Suprapubic skin (tissue), 4 donors: ENCODE measurements at regions not wholly inside any gene's neighbourhood (a gene's known extent, or its start where the extent isn't known, plus 50 kb on each side); places are given as distances from the start of the nearest gene placed in this dataset.
"Not testable (repeated sequence)": the region's sequence is repeated elsewhere in the genome, so short reads cannot be mapped to it uniquely, and the experiment has no call there.

ENCODE experiments used
- DNase-seq, 2 donors: peaks; one replicate each; pipeline ENCODE4 v3.0.0-alpha.2; 2019; ENCODE audit warnings: low spot score in 2 of 2
- H3K27ac ChIP-seq: fragments of 200-600 bp; sonication (generic); one replicate; pipeline ENCODE4 v1.5.1; 2019
- H3K27me3 ChIP-seq: fragments of 200-600 bp; sonication (generic); one replicate; pipeline ENCODE4 v1.5.1; 2019
- H3K36me3 ChIP-seq: fragments of 200-600 bp; sonication (generic); one replicate; pipeline ENCODE4 v1.5.1; 2019
- H3K4me1 ChIP-seq: fragments of 200-600 bp; sonication (generic); one replicate; pipeline ENCODE4 v1.5.1; 2019
- H3K4me3 ChIP-seq: fragments of 200-600 bp; sonication (generic); one replicate; pipeline ENCODE4 v1.5.1; 2019; ENCODE audit warnings: mild to moderate bottlenecking
- H3K9me3 ChIP-seq: fragments of 200-600 bp; sonication (generic); one replicate; pipeline ENCODE4 v1.5.1; 2019
- EP300 ChIP-seq: sonication (generic); formaldehyde crosslinking; IDR thresholded peaks from one replicate; pipeline ENCODE4 v1.6.1; 2017; ENCODE audit warnings: antibody characterized with exemption
- POLR2A ChIP-seq, 2 donors: fragments of 450-650 bp; IDR thresholded peaks; one replicate each; pipeline ENCODE4 v1.6.1; 2017; ENCODE audit warnings: antibody characterized with exemption in 2 of 2, mild to moderate bottlenecking in 2 of 2, moderate library complexity in 2 of 2
- POLR2AphosphoS5 ChIP-seq, 3 donors: sonication (generic); formaldehyde crosslinking; IDR thresholded peaks; one replicate each; pipeline ENCODE4 v1.6.1; 2017; ENCODE audit warnings: antibody characterized with exemption in 3 of 3
- WGBS: methylation state at CpG from one replicate; pipeline ENCODE4 v1.1.5; 2018; 5-methylcytosine and 5-hydroxymethylcytosine counted together
- TF ChIP-seq, protein P1 (sequence below), 2 donors: fragments of 200-600 bp in 1 of 2; fragments of 450-650 bp in 1 of 2; sonication (generic) in 1 of 2; IDR thresholded peaks; one replicate each; pipeline ENCODE4 v1.5.1; 2016 to 2019; ENCODE audit warnings: antibody characterized with exemption in 2 of 2, mild to moderate bottlenecking in 1 of 2, moderate library complexity in 1 of 2

DNA sequence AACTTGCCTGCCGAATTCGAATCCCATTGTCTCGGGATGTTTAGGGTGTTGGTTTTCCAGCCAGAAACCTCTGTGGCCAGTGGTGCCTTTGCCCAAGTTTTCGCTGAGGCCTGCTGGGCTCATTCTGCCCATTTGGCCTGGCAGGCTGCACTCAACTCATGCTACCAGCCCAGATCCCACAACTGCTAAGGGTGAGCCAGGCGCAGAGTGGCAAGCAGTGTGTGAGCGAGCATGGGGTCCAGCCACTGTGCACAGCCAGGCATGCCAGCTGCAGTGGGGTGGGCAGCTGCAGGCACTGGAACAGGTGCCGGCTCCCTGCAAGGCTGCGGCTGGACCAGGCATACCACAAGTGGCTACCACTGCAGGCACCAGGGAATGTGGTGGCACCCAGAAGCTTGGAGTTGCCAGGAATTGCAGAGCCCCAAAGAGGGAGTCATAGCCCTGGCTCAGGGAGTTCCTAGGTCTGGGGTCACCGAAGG is 151.4 kb upstream of the P2RY1 start:
- Histone ChIP-seq H3K4me3 (no peak overlapping the region), H3K27ac (no peak overlapping the region), H3K4me1 (no peaks in the 10 kb centered on the region), H3K36me3 (no peaks in the 10 kb centered on the region), H3K27me3 (no peaks in the 10 kb centered on the region), H3K9me3 (no peaks in the 10 kb centered on the region)
- TF ChIP-seq POLR2A (IDR thresholded peaks at IDR 0.05) (no peak), POLR2AphosphoS5 (IDR thresholded peaks at IDR 0.05) (no peak), EP300 (no peak)
- TF ChIP-seq, protein P1, sequence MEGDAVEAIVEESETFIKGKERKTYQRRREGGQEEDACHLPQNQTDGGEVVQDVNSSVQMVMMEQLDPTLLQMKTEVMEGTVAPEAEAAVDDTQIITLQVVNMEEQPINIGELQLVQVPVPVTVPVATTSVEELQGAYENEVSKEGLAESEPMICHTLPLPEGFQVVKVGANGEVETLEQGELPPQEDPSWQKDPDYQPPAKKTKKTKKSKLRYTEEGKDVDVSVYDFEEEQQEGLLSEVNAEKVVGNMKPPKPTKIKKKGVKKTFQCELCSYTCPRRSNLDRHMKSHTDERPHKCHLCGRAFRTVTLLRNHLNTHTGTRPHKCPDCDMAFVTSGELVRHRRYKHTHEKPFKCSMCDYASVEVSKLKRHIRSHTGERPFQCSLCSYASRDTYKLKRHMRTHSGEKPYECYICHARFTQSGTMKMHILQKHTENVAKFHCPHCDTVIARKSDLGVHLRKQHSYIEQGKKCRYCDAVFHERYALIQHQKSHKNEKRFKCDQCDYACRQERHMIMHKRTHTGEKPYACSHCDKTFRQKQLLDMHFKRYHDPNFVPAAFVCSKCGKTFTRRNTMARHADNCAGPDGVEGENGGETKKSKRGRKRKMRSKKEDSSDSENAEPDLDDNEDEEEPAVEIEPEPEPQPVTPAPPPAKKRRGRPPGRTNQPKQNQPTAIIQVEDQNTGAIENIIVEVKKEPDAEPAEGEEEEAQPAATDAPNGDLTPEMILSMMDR (IDR thresholded peaks at IDR 0.05), result no peak
- DNase-seq, result no peak
- WGBS, result 96% methylated on average over 9 of the region's 9 CpGs

DNA sequence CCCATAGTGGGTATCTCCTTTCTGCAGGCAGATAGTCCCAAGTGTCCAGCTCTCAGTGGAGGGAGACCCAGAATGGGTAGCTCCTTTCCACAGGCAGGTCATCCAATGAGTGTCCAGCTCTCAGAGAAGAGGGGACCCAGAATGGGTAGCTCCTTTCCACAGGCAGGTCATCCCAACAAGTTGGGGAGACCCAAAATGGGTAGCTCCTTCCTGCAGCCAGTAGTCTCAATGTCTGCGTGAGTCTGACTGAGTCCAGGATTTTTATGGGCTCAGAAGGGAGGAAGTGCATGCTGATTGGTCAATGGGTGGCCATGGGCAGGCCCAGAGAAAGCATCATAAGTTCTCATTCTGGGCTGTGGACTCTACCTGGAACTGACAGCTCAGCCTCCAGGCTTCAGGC is 150.7 kb upstream of the P2RY1 start:
- H3K36me3 ChIP-seq, result no peaks in the 10 kb centered on the region
- H3K9me3 ChIP-seq, result no peaks in the 10 kb centered on the region
- H3K4me1 ChIP-seq, result no peaks in the 10 kb centered on the region
- no peaks in the 10 kb centered on the region for H3K27me3 ChIP-seq
- WGBS, result 80% methylated on average over 1 of the region's 1 CpG
- TF ChIP-seq, protein P1 (IDR thresholded peaks at IDR 0.05), result no peak
- TF ChIP-seq EP300 (no peak), POLR2AphosphoS5 (IDR thresholded peaks at IDR 0.05) (no peak), POLR2A (IDR thresholded peaks at IDR 0.05) (no peak)
- no peak for DNase-seq
- no peak overlapping the region for H3K27ac ChIP-seq
- no peak overlapping the region for H3K4me3 ChIP-seq

DNA sequence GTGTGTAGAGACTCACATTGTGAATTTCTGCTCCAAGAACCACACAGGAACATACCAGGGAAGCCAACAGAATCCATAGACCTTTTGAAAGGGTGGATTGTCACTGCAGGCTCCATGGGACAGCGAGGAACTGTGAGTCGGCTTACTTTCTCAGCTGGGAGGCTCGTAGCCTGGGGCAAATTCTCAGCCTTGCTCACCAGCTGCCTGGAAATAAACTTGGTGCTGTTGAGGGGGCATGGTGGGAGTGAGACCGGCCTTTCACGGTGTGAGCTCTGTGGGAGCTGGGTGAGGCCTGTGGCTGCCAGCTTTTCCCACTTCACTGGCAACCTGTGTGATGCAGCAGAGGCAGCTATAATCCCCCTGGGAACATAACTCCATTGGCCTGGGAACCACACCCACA is 146.6 kb upstream of the P2RY1 start:
- no peaks in the 10 kb centered on the region for H3K36me3 ChIP-seq
- no peaks in the 10 kb centered on the region for H3K9me3 ChIP-seq
- no peak overlapping the region for H3K4me3 ChIP-seq
- no peaks in the 10 kb centered on the region for H3K27me3 ChIP-seq
- DNase-seq, result no peak
- H3K4me1 ChIP-seq, result no peaks in the 10 kb centered on the region
- no peak overlapping the region for H3K27ac ChIP-seq
- TF ChIP-seq POLR2A (IDR thresholded peaks at IDR 0.05) (no peak), EP300 (no peak), POLR2AphosphoS5 (IDR thresholded peaks at IDR 0.05) (no peak)
- TF ChIP-seq, protein P1 (IDR thresholded peaks at IDR 0.05), result no peak
- WGBS, result 71% methylated on average over 5 of the region's 5 CpGs

DNA sequence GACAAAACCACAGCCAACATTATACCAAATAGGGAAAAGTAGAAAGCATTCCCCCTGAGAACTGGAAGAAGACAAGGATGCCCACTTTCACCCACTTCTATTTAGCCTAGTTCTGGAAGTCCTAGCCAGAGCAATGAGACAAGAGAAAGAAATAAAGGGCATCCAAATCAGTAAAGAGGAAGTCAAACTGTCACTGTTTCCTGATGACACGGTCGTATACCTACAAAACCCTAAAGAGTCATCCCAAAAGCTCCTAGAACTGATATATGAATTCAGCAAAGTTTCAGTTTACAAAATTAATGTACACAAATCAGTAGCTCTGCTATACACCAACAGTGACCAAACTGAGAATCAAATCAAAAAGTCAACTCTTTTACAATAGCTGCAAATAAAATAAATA is 142.6 kb upstream of the P2RY1 start:
- WGBS, result 74% methylated on average over 2 of the region's 2 CpGs
- DNase-seq, H3K9me3 ChIP-seq, H3K27ac ChIP-seq, H3K4me3 ChIP-seq, H3K4me1 ChIP-seq, H3K36me3 ChIP-seq, H3K27me3 ChIP-seq: not testable (repeated sequence)

DNA sequence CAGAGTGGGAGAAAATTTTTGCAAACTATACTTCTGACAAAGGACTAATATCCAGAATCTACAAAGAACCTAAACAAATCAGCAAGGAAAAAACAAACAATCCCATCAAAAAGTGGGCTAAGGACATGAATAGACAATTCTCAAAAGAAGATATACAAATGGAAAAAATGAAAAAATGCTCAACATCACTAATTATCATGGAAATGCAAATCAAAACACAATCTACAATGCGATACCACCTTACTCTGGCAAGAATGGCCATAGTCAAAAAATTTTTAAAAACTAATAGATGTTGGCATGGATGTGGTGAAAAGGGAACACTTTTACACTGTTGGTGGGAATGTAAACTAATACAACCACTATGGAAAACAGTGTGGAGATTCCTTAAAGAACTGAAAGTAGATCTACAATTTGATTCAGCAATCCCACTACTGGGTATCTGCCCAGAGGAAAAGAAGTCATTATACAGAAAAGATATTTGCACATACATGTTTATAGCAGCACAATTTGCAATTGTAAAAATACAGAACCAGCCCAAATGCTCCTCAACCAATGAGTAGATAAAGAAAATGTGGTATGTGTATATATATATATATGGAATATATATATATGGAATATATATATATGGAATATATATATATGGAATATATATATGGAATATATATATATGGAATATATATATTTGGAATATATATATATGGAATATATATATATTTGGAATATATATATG is 141.2 kb upstream of the P2RY1 start:
- 86% methylated on average over 1 of the region's 1 CpG for WGBS
- not testable (repeated sequence) for H3K4me3 ChIP-seq, H3K27ac ChIP-seq, H3K4me1 ChIP-seq, H3K36me3 ChIP-seq, DNase-seq, H3K27me3 ChIP-seq, H3K9me3 ChIP-seq

DNA sequence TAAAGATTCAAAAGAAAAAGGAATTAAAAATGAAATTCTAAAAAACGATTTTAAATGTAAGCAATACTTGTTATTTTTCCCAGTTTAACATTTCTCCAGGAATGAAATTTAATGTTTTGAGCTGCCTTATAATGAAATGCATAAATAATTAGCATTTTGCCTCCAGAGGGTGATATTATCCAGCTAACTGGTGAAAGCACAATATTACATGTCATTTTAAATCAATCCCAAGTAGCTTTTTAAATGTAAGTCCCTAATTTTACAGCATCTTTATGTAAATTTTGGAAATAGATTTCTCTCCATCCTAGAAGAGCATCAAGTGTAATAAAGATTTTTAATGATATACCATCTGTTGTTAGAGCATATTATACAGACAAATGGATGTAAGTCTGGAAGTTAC is 139.1 kb upstream of the P2RY1 start:
- no peaks in the 10 kb centered on the region for H3K36me3 ChIP-seq
- WGBS, result 34% methylated on average over 1 of the region's 1 CpG
- peaks cover 2% of the 10 kb centered on the region for H3K4me1 ChIP-seq
- DNase-seq, result no peak
- H3K4me3 ChIP-seq, result no peak overlapping the region
- no peaks in the 10 kb centered on the region for H3K9me3 ChIP-seq
- no peak overlapping the region for H3K27ac ChIP-seq
- TF ChIP-seq EP300, result no peak
- TF ChIP-seq POLR2A (IDR thresholded peaks at IDR 0.05), result no peak
- TF ChIP-seq, protein P1 (IDR thresholded peaks at IDR 0.05), result no peak
- no peaks in the 10 kb centered on the region for H3K27me3 ChIP-seq
